ENCODE measurements at regions not wholly inside any gene's neighbourhood (a gene's known extent, or its start where the extent isn't known, plus 50 kb on each side); places are given as distances from the start of the nearest gene placed in this dataset.

DNA sequence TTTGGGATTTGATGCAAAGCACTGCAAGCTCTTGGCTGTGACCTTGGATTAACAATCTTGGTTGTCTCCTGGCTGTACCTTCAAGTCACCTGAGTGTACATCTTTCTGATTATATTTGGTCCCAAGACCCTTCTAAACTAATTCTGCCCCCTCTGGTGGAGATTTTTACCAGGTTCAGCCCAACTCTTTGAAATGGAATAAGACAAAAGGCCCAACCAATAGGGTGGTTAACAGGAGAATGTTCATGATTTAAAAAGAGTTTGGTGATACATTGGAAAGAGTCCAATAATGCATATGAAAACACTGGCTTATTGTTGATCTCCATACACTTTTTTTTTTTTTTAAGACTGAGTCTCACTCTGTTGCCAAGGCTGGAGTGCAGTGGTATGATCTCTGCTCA is 77.5 kb upstream of the CD83 start:
- DNase-seq (ENCODE audit: low read depth in 2 of 2) = no peak
- no peak overlapping the region for H3K4me3 ChIP-seq (replicated peaks in 1 of 2; ENCODE audit: low read depth in 2 of 2, low read length in 2 of 2)
- TF ChIP-seq, protein P1, sequence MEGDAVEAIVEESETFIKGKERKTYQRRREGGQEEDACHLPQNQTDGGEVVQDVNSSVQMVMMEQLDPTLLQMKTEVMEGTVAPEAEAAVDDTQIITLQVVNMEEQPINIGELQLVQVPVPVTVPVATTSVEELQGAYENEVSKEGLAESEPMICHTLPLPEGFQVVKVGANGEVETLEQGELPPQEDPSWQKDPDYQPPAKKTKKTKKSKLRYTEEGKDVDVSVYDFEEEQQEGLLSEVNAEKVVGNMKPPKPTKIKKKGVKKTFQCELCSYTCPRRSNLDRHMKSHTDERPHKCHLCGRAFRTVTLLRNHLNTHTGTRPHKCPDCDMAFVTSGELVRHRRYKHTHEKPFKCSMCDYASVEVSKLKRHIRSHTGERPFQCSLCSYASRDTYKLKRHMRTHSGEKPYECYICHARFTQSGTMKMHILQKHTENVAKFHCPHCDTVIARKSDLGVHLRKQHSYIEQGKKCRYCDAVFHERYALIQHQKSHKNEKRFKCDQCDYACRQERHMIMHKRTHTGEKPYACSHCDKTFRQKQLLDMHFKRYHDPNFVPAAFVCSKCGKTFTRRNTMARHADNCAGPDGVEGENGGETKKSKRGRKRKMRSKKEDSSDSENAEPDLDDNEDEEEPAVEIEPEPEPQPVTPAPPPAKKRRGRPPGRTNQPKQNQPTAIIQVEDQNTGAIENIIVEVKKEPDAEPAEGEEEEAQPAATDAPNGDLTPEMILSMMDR (IDR thresholded peaks at IDR 0.05; ENCODE audit: low read depth, low read length) = no peak

DNA sequence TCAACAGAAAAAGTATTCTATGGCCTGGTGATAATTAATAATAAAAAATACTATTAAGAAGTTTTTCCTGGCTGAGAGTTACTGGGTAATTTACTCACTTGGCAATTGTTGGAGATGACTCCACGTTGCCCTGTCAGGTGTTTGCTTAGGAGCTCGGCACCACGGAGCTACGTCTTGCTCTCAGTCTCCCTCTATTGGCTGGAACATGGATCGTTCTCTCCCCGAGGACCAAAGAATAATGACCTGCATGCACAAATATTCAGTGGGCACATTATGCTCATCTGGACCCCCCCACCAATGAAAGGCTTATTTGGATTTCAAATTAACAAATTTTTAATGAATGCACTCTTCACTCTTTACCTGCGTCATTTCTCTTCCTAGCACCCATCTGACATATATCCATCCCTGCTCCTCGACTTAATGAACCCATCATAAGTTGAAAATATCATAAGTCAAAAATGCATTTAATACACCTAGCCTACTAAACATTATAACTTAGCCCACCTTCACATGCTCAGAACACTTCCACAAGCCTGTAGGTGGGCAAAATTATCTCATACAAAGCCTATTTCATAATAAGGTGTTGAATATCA is 71.0 kb upstream of the CD83 start:
- DNase-seq (ENCODE audit: low read depth in 2 of 2) = peak; percentile 55 to 72
- no peak overlapping the region for H3K4me3 ChIP-seq (replicated peaks in 1 of 2; ENCODE audit: low read depth in 2 of 2, low read length in 2 of 2)
- TF ChIP-seq, protein P1 (IDR thresholded peaks at IDR 0.05; ENCODE audit: low read depth, low read length) = peak; percentile 84

DNA sequence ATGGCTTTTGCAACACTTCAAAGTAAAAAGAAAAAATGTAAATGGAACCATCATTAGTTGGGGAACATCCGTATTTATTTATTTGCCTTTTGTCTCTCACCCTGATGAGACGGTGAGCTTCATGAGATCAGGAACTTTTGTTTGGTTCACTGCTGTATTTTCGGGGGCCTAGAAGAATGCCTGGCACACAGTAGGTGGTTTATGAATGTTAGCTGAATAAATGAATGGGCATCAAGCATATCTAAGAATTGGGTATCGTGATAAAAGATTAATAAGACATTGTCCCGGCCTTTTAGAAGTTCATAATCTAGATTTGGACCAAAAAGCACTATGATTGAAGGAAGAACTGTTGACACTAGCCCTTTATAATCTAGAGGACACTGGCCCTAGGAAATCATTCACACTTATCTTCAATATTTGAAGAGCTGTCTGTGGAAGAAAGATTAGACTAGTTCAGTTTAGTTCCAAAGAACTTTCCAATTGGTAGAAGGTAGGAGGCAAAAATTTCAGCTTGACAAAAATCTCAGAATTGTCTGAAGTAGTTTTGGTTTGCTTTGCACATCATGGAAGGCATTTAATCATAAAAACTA is 70.3 kb upstream of the CD83 start:
- TF ChIP-seq, protein P1 (IDR thresholded peaks at IDR 0.05; ENCODE audit: low read depth, low read length) = no peak
- no peak for DNase-seq (ENCODE audit: low read depth in 2 of 2)
- H3K4me3 ChIP-seq (replicated peaks in 1 of 2; ENCODE audit: low read depth in 2 of 2, low read length in 2 of 2) = no peak overlapping the region

DNA sequence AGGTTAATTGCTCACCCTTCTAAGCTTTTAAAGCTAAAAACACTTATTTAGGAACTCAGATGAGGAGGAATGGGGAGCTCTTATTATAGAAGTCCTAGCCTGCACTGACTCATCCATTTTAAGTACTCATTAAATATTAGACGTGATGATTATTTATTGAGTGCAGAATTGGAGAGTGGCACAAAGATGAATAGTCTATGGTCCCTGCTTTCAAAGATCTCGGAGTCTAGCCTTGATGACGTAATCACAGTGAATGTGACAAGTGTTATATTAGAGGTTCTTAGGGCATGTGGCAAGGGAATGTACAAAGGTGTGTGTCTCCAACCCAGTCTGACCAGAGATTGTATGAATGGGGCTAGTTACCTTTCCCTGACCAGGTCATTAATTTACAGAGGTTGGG is 68.7 kb upstream of the CD83 start:
- no peak for DNase-seq (ENCODE audit: low read depth in 2 of 2)
- TF ChIP-seq, protein P1 (IDR thresholded peaks at IDR 0.05; ENCODE audit: low read depth, low read length) = no peak
- no peak overlapping the region for H3K4me3 ChIP-seq (replicated peaks in 1 of 2; ENCODE audit: low read depth in 2 of 2, low read length in 2 of 2)

DNA sequence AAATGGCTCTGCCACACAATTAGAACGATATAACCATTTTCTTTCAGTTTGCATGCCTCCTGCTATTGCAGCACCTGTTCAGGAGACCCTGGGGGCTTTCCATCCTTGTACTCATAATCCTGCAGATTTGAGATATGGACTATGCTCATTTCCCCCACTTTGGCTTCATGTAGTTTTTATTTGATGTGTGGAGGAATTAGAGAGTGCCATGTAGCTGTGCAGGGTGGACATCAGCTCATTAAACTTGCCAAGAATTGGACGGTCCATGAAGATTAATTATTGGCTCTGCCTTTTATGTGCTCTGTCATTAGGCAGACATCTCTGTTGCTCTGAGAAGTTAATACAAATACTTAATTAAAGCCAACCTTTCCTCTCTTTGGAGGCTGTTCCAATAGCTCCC is 66.2 kb upstream of the CD83 start:
- TF ChIP-seq, protein P1 (IDR thresholded peaks at IDR 0.05; ENCODE audit: low read depth, low read length) = no peak

DNA sequence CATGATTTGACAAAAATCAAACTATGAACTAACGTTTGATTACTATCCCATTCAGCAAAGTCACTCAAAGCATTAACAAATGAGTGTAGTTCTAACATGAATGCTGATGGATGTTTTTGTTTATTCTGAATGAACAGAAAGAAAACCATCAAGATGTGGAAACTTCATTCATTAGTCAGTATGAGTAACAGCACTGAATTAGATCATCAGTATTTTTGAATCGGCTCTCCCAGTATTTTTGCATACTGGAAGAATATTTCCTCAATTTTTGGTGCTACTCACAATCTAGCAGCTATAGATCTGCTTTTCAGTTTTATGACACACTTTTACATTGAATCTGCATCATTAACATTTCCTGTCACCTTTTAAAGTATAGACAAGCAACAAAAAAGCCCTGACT is 63.8 kb upstream of the CD83 start:
- H3K4me3 ChIP-seq (replicated peaks in 1 of 2; ENCODE audit: low read depth in 2 of 2, low read length in 2 of 2) = no peak overlapping the region
- DNase-seq (ENCODE audit: low read depth in 2 of 2) = peak in 1 of 2 donors; percentile 63
- TF ChIP-seq, protein P1 (IDR thresholded peaks at IDR 0.05; ENCODE audit: low read depth, low read length) = no peak

More for the DNA sequence above, 66.2 kb upstream of the CD83 start:
- no peak overlapping the region for H3K4me3 ChIP-seq (replicated peaks in 1 of 2; ENCODE audit: low read depth in 2 of 2, low read length in 2 of 2)
- no peak for DNase-seq (ENCODE audit: low read depth in 2 of 2)

DNA sequence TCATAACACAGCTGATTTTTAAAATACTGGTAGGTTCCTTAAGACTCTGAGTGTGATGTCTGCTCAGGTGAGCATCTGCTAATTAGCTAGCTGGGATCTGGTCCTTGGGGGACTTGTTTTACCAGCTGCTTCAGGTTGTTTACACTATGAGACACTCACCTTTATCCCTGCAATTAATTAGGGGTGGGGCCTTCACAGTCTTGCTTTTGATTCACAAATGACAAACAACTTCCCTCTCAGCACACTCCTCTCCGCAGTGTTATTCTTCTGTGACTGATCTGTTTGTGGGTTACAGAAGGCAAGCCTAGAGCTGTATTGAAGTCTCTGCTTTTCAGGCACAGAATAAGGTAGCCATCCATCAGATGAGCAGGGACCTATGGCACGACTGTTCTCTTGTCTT is 62.0 kb upstream of the CD83 start:
- H3K4me3 ChIP-seq (replicated peaks in 1 of 2; ENCODE audit: low read depth in 2 of 2, low read length in 2 of 2) = no peak overlapping the region
- DNase-seq (ENCODE audit: low read depth in 2 of 2) = no peak
- TF ChIP-seq, protein P1 (IDR thresholded peaks at IDR 0.05; ENCODE audit: low read depth, low read length) = no peak
